Left ventricle myocardium inferior (tissue), 1 donor: ENCODE measurements at regions not wholly inside any gene's neighbourhood (a gene's known extent, or its start where the extent isn't known, plus 50 kb on each side); places are given as distances from the start of the nearest gene placed in this dataset.

ENCODE experiments used
- DNase-seq: peaks from one replicate; pipeline ENCODE4 v3.0.0-alpha.2; 2020
- H3K27ac ChIP-seq: fragments of 200-600 bp; replicated peaks from 2 replicates; pipeline ENCODE4 v1.8.0; 2021
- H3K27me3 ChIP-seq: fragments of 200-600 bp; 2 replicates; pipeline ENCODE4 v1.8.0; 2021; ENCODE audit warnings: low read depth
- H3K36me3 ChIP-seq: fragments of 200-600 bp; 2 replicates; pipeline ENCODE4 v1.8.0; 2021
- H3K4me1 ChIP-seq: fragments of 200-600 bp; 2 replicates; pipeline ENCODE4 v1.8.0; 2021
- H3K4me3 ChIP-seq: fragments of 200-600 bp; 2 replicates; pipeline ENCODE4 v1.8.0; 2021; ENCODE audit warnings: mild to moderate bottlenecking, moderate library complexity
- H3K9me3 ChIP-seq: fragments of 200-600 bp; replicated peaks from 2 replicates; pipeline ENCODE4 v1.8.0; 2021
- CTCF ChIP-seq: fragments of 200-600 bp; IDR thresholded peaks from 2 replicates; pipeline ENCODE4 v1.8.0; 2021; ENCODE audit warnings: antibody characterized with exemption, mild to moderate bottlenecking, borderline replicate concordance
- intact Hi-C: fragments of 100-400 bp; cut with micrococcal nuclease; formaldehyde crosslinking; loops from one replicate; pipeline ENCODE4 v1.11.0; 2022
- donor health status: DM: no; HTN: yes; CAD: no; lungs with severe emphysema.

GRCh38 chrX:5716666-5717065 lies 512.0 kb downstream of the NLGN4X start:
- Histone ChIP-seq H3K4me3 (no peak overlapping the region), H3K27ac (no peak overlapping the region), H3K4me1 (no peaks in the 10 kb centered on the region), H3K9me3 (peaks cover 4% of the 10 kb centered on the region), H3K27me3 (no peaks in the 10 kb centered on the region), H3K36me3 (no peaks in the 10 kb centered on the region)
- no peak for DNase-seq
- intact Hi-C loops, result no loop called here
- no peak for TF ChIP-seq CTCF

GRCh38 chrX:5708251-5708650 lies 520.4 kb downstream of the NLGN4X start:
- intact Hi-C loops, result no loop called here
- Histone ChIP-seq H3K36me3 (no peaks in the 10 kb centered on the region), H3K27ac (no peak overlapping the region), H3K4me1 (no peaks in the 10 kb centered on the region), H3K9me3 (no peaks in the 10 kb centered on the region), H3K4me3 (no peak overlapping the region), H3K27me3 (no peaks in the 10 kb centered on the region)
- DNase-seq, result no peak
- no peak for TF ChIP-seq CTCF

- no peaks in the 10 kb centered on the region for H3K27me3 ChIP-seq
- TF ChIP-seq CTCF, result no peak
- H3K4me1 ChIP-seq, result no peaks in the 10 kb centered on the region
- H3K9me3 ChIP-seq, result no peaks in the 10 kb centered on the region
- intact Hi-C loops, result no loop called here
- H3K36me3 ChIP-seq, result no peaks in the 10 kb centered on the region
- no peak for DNase-seq
- H3K4me3 ChIP-seq, result no peak overlapping the region
- H3K27ac ChIP-seq, result no peak overlapping the region
Measured at GRCh38 chrX:5702890-5703289, 525.8 kb downstream of the NLGN4X start.

GRCh38 chrX:5695971-5696370 lies 532.7 kb downstream of the NLGN4X start:
- Histone ChIP-seq H3K36me3 (no peaks in the 10 kb centered on the region), H3K9me3 (no peaks in the 10 kb centered on the region), H3K4me1 (no peaks in the 10 kb centered on the region), H3K27me3 (no peaks in the 10 kb centered on the region), H3K4me3 (no peak overlapping the region), H3K27ac (no peak overlapping the region)
- no peak for TF ChIP-seq CTCF
- no peak for DNase-seq
- intact Hi-C loops, result no loop called here

GRCh38 chrX:5683996-5684395 lies 544.7 kb downstream of the NLGN4X start:
- Histone ChIP-seq H3K4me1 (no peaks in the 10 kb centered on the region), H3K9me3 (no peaks in the 10 kb centered on the region), H3K27me3 (no peaks in the 10 kb centered on the region), H3K36me3 (no peaks in the 10 kb centered on the region), H3K4me3 (no peak overlapping the region), H3K27ac (no peak overlapping the region)
- intact Hi-C loops, result no loop called here
- TF ChIP-seq CTCF, result no peak
- no peak for DNase-seq

- Histone ChIP-seq H3K4me3 (no peak overlapping the region), H3K9me3 (no peaks in the 10 kb centered on the region), H3K27ac (no peak overlapping the region), H3K36me3 (no peaks in the 10 kb centered on the region), H3K27me3 (no peaks in the 10 kb centered on the region), H3K4me1 (no peaks in the 10 kb centered on the region)
- no peak for TF ChIP-seq CTCF
- no peak for DNase-seq
- intact Hi-C loops, result no loop called here
Measured at GRCh38 chrX:5681159-5681558, 547.5 kb downstream of the NLGN4X start.
